HCT116 (cell line): ENCODE measurements at regions not wholly inside any gene's neighbourhood (a gene's known extent, or its start where the extent isn't known, plus 50 kb on each side); places are given as distances from the start of the nearest gene placed in this dataset.

Experiments
- ATAC-seq: fragments of 200-7000 bp; cut with Tn5 transposase; 2 replicates; pipeline ENCODE4 v1.9.1; 2020; ENCODE audit warnings: mild to moderate bottlenecking, moderate library complexity
- BruUV-seq: library from RNA; stranded (reverse); fragments of 400-500 nt; replicated peaks from 2 replicates; lab custom pipeline; 2021; lab: Mats Ljungman, UMichigan
- CTCF ChIA-PET: fragments of 300-600 bp; sonication (Branson Sonifier 250); formaldehyde crosslinking; loops from one replicate; lab custom pipeline; 2021; ENCODE audit warnings: antibody characterized with exemption; lab: Charles Lee
- POLR2A ChIA-PET: fragments of 300-600, 350-600 bp; sonication (Branson Sonifier 250); formaldehyde crosslinking; loops from one replicate; lab custom pipeline; 2021; ENCODE audit warnings: antibody characterized with exemption; lab: Charles Lee
- RAD21 ChIA-PET, 2 experiments: fragments of 300-600 bp; sonication (Branson Sonifier 250); formaldehyde crosslinking; loops; one replicate each; lab custom pipeline; 2023; ENCODE audit warnings: low total read pairs in 2 of 2; ENCODE audit not compliant: uncharacterized antibody in 2 of 2, unreplicated experiment in 2 of 2, low non-redundant PET in 1 of 2; lab: Charles Lee
- DNase-seq: peaks from one replicate; pipeline ENCODE4 v3.0.0-alpha.2; 2010; ENCODE audit warnings: low read depth, low spot score
- H2AFZ ChIP-seq: fragments of 200-600 bp; shearing (Covaris generic), sonication (generic); 2 replicates; pipeline ENCODE4 v1.6.1; 2017; ENCODE audit warnings: low read depth, mixed run types, mixed read lengths, antibody characterized with exemption, low read length; ENCODE audit not compliant: poor library complexity, severe bottlenecking
- H3K27ac ChIP-seq: 2 replicates; pipeline ENCODE4 v1.5.1; 2012; ENCODE audit warnings: low read depth, low read length
- H3K27me3 ChIP-seq: fragments of 200-600 bp; sonication (generic); 2 replicates; pipeline ENCODE4 v1.6.1; 2016; ENCODE audit warnings: mixed run types, low read length, mixed read lengths; ENCODE audit not compliant: insufficient read depth
- H3K36me3 ChIP-seq, 2 experiments: fragments of 200-500 bp in 1 of 2; fragments of 200-600 bp in 1 of 2; sonication (Bioruptor generic) in 1 of 2; sonication (generic) in 1 of 2; 2 replicates each; pipeline versions ENCODE4 v1.5.1 to v1.6.1; 2014 to 2016; ENCODE audit warnings: low read length in 2 of 2, inconsistent platforms in 1 of 2, mixed read lengths in 1 of 2, mixed run types in 1 of 2; ENCODE audit not compliant: insufficient read depth in 2 of 2, control insufficient read depth in 1 of 2
- H3K4me1 ChIP-seq, 2 experiments: fragments of 200-600 bp in 1 of 2; sonication (generic) in 1 of 2; 2 replicates each; pipeline versions ENCODE4 v1.5.1 to v1.6.1; 2012 to 2017; ENCODE audit warnings: low read length in 2 of 2, inconsistent platforms in 1 of 2, mild to moderate bottlenecking in 1 of 2, mixed read lengths in 1 of 2, mixed run types in 1 of 2, moderate library complexity in 1 of 2; ENCODE audit not compliant: insufficient read depth in 2 of 2, control insufficient read depth in 1 of 2
- H3K4me2 ChIP-seq: fragments of 200-600 bp; sonication (generic); 2 replicates; pipeline ENCODE4 v1.6.1; 2017; ENCODE audit warnings: mixed run types, low read length, mixed read lengths
- H3K4me3 ChIP-seq, 2 experiments: fragments of 200-600 bp in 1 of 2; sonication (generic) in 1 of 2; replicated peaks in 1 of 2; 2 replicates each; pipeline ENCODE4 v1.5.1; 2011 to 2016; ENCODE audit warnings: low read length in 2 of 2, control low read depth in 1 of 2, low read depth in 1 of 2, mild to moderate bottlenecking in 1 of 2, mixed read lengths in 1 of 2, mixed run types in 1 of 2
- H3K79me2 ChIP-seq: fragments of 200-600 bp; sonication (generic); 2 replicates; pipeline ENCODE4 v1.6.1; 2017; ENCODE audit warnings: mild to moderate bottlenecking, mixed run types, low read length, moderate library complexity, mixed read lengths; ENCODE audit not compliant: insufficient read depth
- H3K9ac ChIP-seq: fragments of 200-600 bp; sonication (generic); 2 replicates; pipeline ENCODE4 v1.6.1; 2016; ENCODE audit warnings: low read length, mixed read lengths
- H3K9me2 ChIP-seq: fragments of 200-600 bp; sonication (generic), shearing (Covaris generic); 2 replicates; pipeline ENCODE4 v1.6.1; 2017; ENCODE audit warnings: mixed run types, mild to moderate bottlenecking, moderate library complexity; ENCODE audit not compliant: insufficient read depth
- H3K9me3 ChIP-seq, 2 experiments: fragments of 200-500 bp in 1 of 2; fragments of 200-600 bp in 1 of 2; sonication (Bioruptor generic) in 1 of 2; sonication (generic) in 1 of 2; 2 replicates each; pipeline ENCODE4 v1.6.1; 2014 to 2017; ENCODE audit warnings: low read length in 2 of 2, mixed read lengths in 2 of 2, inconsistent platforms in 1 of 2, low read depth in 1 of 2, mild to moderate bottlenecking in 1 of 2, mixed run types in 1 of 2, moderate library complexity in 1 of 2; ENCODE audit not compliant: control insufficient read depth in 1 of 2, insufficient read depth in 1 of 2
- H4K20me1 ChIP-seq: fragments of 200-600 bp; sonication (generic), shearing (Covaris generic); 2 replicates; pipeline ENCODE4 v1.6.1; 2017; ENCODE audit warnings: mixed run types, mild to moderate bottlenecking, moderate library complexity; ENCODE audit not compliant: insufficient read depth
- CEBPB ChIP-seq: IDR thresholded peaks from 2 replicates; pipeline ENCODE4 v1.6.1; 2012; ENCODE audit warnings: low read depth
- EGR1 ChIP-seq: IDR thresholded peaks from 2 replicates; pipeline ENCODE4 v1.6.1; 2012; ENCODE audit warnings: low read depth
- ELF1 ChIP-seq: IDR thresholded peaks from 2 replicates; pipeline ENCODE4 v1.6.1; 2012; ENCODE audit warnings: low read depth, borderline replicate concordance
- EZH2 ChIP-seq: fragments of 200-600 bp; sonication (generic); IDR thresholded peaks from 2 replicates; pipeline ENCODE4 v1.6.1; 2017; ENCODE audit warnings: antibody characterized with exemption, mixed run types
- EZH2phosphoT487 ChIP-seq: fragments of 200-600 bp; IDR thresholded peaks from 2 replicates; pipeline ENCODE4 v1.6.1; 2018; ENCODE audit warnings: antibody characterized with exemption, borderline replicate concordance
- JUND ChIP-seq: IDR thresholded peaks from 2 replicates; pipeline ENCODE4 v1.6.1; 2012
- POLR2A ChIP-seq: IDR thresholded peaks from 2 replicates; pipeline ENCODE4 v1.7.0; 2011; ENCODE audit warnings: borderline replicate concordance; ENCODE audit not compliant: insufficient read depth, insufficient read length; ENCODE audit errors: extremely low read depth
- TCF7L2 ChIP-seq: IDR thresholded peaks from 2 replicates; pipeline ENCODE4 v1.7.0; 2011; ENCODE audit warnings: borderline replicate concordance, inconsistent platforms; ENCODE audit not compliant: insufficient read depth, insufficient read length; ENCODE audit errors: extremely low read depth
- ZFX ChIP-seq: fragments of 450-650 bp; IDR thresholded peaks from 2 replicates; pipeline ENCODE4 v1.6.1; 2017
- ZNF274 ChIP-seq: fragments of 200-500 bp; sonication (Bioruptor generic); IDR thresholded peaks from 2 replicates; pipeline ENCODE4 v1.6.1; 2014; ENCODE audit warnings: mild to moderate bottlenecking, low read depth, low read length, inconsistent platforms
- intact Hi-C: fragments of 100-400 bp; cut with micrococcal nuclease; formaldehyde crosslinking; loops from 2 replicates; pipeline ENCODE4 v1.10.0; 2022
- TF ChIP-seq, protein P1 (sequence below): IDR thresholded peaks from 2 replicates; pipeline ENCODE4 v1.6.1; 2012
- TF ChIP-seq, protein P2 (sequence below): IDR thresholded peaks from 2 replicates; pipeline ENCODE4 v1.6.1; 2011; ENCODE audit warnings: mild to moderate bottlenecking, low read length, moderate library complexity; ENCODE audit not compliant: insufficient replicate concordance; ENCODE audit errors: extremely low read depth
- TF ChIP-seq, protein P3 (sequence below): IDR thresholded peaks from 2 replicates; pipeline ENCODE4 v1.6.1; 2012; ENCODE audit warnings: low read depth
- TF ChIP-seq, protein P4 (sequence below), 3 experiments: fragments of 200-600 bp in 1 of 3; sonication (generic) in 1 of 3; IDR thresholded peaks in 2 of 3; conservative IDR thresholded peaks in 1 of 3; 2 replicates each; pipeline ENCODE4 v1.5.1; 2012 to 2017; ENCODE audit warnings: low read depth in 2 of 3, low read length in 2 of 3, antibody characterized with exemption in 1 of 3, borderline replicate concordance in 1 of 3, control low read depth in 1 of 3, mild to moderate bottlenecking in 1 of 3, mixed read lengths in 1 of 3, mixed run types in 1 of 3, moderate library complexity in 1 of 3; ENCODE audit not compliant: insufficient read depth in 1 of 3

DNA sequence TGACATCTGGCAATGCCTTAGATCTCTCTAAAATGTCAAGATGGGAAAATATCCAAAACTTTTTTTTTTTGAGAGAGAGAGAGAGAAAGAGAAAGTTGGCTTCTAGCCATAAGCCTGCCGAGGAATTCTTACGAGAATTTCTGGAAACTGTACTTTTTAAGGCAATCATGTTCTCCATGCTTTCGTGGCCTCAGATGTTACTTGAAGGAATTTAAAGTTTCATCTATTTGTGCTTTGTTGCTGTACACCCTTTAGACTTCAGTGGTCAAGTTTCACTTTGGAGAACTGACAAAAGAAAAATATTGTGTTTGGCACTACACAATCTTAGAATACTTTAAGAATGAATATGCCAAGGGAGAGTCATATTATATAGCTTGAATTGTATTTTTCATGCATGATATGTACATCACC lies 53.9 kb downstream of the FAT4 start:
- no peak overlapping the region for H3K27ac ChIP-seq
- no peak for DNase-seq
- CTCF ChIA-PET, result no interaction called here
- no peaks in the 10 kb centered on the region for H3K4me1 ChIP-seq
- H3K27me3 ChIP-seq, result no peaks in the 10 kb centered on the region
- H3K9me2 ChIP-seq, result no peaks in the 10 kb centered on the region
- TF ChIP-seq EZH2 (no peak), JUND (no peak), ZNF274 (no peak), POLR2A (no peak)
- no peak for ATAC-seq
- no peak overlapping the region for H3K4me2 ChIP-seq
- no peaks in the 10 kb centered on the region for H4K20me1 ChIP-seq
- H3K36me3 ChIP-seq, result no peaks in the 10 kb centered on the region
- H3K79me2 ChIP-seq, result no peaks in the 10 kb centered on the region
- intact Hi-C loops, result no loop called here
- RAD21 ChIA-PET, result no interaction called here
- POLR2A ChIA-PET, result no interaction called here
- H3K4me3 ChIP-seq, result no peak overlapping the region
- no peak overlapping the region for H3K9ac ChIP-seq
- no peak overlapping the region for H2AFZ ChIP-seq
- BruUV-seq, result no TSS peak
- no peaks in the 10 kb centered on the region for H3K9me3 ChIP-seq

DNA sequence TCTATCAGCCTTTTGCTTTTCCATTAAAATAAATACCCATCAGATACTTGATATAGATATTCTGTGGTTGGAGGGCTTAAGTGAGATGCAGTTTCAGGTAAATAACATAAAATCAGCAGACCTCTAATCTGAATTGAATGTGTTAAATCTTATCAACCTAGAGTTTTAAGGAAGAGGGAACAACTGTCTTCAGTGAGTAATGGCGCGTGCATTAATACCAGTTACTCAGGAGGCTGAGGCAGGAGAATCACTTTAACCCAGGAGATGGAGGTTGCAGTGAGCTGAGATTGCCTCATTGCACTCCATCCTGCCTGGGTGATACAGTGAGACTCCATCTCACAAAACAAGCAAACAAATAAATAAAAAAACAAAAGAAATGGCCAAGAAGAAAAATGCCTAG lies 54.3 kb downstream of the FAT4 start:
- Histone ChIP-seq H3K27me3 (no peaks in the 10 kb centered on the region), H2AFZ (no peak overlapping the region), H3K4me3 (no peak overlapping the region), H3K9ac (no peak overlapping the region), H3K4me2 (no peak overlapping the region), H3K4me1 (no peaks in the 10 kb centered on the region), H3K79me2 (no peaks in the 10 kb centered on the region), H3K9me3 (no peaks in the 10 kb centered on the region), H3K27ac (no peak overlapping the region), H3K36me3 (no peaks in the 10 kb centered on the region), H4K20me1 (no peaks in the 10 kb centered on the region), H3K9me2 (no peaks in the 10 kb centered on the region)
- ChIA-PET POLR2A (no interaction called here), CTCF (no interaction called here), RAD21 (no interaction called here)
- intact Hi-C loops, result no loop called here
- no TSS peak for BruUV-seq
- ATAC-seq, result no peak
- DNase-seq, result no peak
- TF ChIP-seq EZH2phosphoT487 (no peak), ZNF274 (no peak), EGR1 (no peak), ELF1 (no peak), CEBPB (no peak), TCF7L2 (no peak), ZFX (no peak), EZH2 (no peak)
- TF ChIP-seq, protein P1, sequence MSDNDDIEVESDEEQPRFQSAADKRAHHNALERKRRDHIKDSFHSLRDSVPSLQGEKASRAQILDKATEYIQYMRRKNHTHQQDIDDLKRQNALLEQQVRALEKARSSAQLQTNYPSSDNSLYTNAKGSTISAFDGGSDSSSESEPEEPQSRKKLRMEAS, result no peak
- TF ChIP-seq, protein P2, sequence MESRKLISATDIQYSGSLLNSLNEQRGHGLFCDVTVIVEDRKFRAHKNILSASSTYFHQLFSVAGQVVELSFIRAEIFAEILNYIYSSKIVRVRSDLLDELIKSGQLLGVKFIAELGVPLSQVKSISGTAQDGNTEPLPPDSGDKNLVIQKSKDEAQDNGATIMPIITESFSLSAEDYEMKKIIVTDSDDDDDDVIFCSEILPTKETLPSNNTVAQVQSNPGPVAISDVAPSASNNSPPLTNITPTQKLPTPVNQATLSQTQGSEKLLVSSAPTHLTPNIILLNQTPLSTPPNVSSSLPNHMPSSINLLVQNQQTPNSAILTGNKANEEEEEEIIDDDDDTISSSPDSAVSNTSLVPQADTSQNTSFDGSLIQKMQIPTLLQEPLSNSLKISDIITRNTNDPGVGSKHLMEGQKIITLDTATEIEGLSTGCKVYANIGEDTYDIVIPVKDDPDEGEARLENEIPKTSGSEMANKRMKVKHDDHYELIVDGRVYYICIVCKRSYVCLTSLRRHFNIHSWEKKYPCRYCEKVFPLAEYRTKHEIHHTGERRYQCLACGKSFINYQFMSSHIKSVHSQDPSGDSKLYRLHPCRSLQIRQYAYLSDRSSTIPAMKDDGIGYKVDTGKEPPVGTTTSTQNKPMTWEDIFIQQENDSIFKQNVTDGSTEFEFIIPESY, result no peak
- TF ChIP-seq, protein P3, sequence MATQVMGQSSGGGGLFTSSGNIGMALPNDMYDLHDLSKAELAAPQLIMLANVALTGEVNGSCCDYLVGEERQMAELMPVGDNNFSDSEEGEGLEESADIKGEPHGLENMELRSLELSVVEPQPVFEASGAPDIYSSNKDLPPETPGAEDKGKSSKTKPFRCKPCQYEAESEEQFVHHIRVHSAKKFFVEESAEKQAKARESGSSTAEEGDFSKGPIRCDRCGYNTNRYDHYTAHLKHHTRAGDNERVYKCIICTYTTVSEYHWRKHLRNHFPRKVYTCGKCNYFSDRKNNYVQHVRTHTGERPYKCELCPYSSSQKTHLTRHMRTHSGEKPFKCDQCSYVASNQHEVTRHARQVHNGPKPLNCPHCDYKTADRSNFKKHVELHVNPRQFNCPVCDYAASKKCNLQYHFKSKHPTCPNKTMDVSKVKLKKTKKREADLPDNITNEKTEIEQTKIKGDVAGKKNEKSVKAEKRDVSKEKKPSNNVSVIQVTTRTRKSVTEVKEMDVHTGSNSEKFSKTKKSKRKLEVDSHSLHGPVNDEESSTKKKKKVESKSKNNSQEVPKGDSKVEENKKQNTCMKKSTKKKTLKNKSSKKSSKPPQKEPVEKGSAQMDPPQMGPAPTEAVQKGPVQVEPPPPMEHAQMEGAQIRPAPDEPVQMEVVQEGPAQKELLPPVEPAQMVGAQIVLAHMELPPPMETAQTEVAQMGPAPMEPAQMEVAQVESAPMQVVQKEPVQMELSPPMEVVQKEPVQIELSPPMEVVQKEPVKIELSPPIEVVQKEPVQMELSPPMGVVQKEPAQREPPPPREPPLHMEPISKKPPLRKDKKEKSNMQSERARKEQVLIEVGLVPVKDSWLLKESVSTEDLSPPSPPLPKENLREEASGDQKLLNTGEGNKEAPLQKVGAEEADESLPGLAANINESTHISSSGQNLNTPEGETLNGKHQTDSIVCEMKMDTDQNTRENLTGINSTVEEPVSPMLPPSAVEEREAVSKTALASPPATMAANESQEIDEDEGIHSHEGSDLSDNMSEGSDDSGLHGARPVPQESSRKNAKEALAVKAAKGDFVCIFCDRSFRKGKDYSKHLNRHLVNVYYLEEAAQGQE, result no peak
- TF ChIP-seq, protein P4, sequence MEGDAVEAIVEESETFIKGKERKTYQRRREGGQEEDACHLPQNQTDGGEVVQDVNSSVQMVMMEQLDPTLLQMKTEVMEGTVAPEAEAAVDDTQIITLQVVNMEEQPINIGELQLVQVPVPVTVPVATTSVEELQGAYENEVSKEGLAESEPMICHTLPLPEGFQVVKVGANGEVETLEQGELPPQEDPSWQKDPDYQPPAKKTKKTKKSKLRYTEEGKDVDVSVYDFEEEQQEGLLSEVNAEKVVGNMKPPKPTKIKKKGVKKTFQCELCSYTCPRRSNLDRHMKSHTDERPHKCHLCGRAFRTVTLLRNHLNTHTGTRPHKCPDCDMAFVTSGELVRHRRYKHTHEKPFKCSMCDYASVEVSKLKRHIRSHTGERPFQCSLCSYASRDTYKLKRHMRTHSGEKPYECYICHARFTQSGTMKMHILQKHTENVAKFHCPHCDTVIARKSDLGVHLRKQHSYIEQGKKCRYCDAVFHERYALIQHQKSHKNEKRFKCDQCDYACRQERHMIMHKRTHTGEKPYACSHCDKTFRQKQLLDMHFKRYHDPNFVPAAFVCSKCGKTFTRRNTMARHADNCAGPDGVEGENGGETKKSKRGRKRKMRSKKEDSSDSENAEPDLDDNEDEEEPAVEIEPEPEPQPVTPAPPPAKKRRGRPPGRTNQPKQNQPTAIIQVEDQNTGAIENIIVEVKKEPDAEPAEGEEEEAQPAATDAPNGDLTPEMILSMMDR (IDR thresholded peaks at IDR 0.05 in 2 of 3, conservative IDR thresholded peaks at IDR 0.05 in 1 of 3; ENCODE audit: borderline replicate concordance in 1 of 3, insufficient read depth in 1 of 3, low read depth in 2 of 3, low read length in 2 of 3), result no peak
